ENCODE measurements at regions not wholly inside any gene's neighbourhood (a gene's known extent, or its start where the extent isn't known, plus 50 kb on each side); places are given as distances from the start of the nearest gene placed in this dataset.

DNA sequence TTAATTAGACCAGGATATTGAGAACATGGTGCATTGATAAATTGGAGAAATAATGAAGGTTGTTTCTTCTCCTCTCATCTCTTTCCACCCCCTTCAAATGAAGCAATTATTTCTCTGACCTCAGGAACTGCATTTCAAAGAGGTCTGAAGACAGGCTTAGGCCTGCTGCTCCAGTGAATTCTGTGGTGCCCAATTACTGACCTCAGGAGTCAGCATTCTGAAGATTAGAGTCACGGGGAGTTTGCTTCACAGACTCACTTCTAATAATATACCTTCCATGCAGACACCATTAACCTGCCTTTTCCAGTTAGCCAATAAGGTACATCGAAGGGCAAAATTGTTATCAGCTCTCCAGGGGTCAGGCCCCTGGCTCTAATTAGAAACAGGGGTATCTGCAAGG lies 270.9 kb downstream of the GAS1 start:
- POLR2A ChIA-PET = no interaction called here
- Histone ChIP-seq H3K27ac (ENCODE audit: extremely low read depth, low read depth, low read length) (no peak overlapping the region), H3K9ac (ENCODE audit: insufficient read depth in 1 of 2, low read depth in 2 of 2, low read length in 2 of 2) (no peak overlapping the region), H3K79me2 (ENCODE audit: control insufficient read depth, insufficient read depth, low read length) (no peaks in the 10 kb centered on the region), H3K4me2 (ENCODE audit: insufficient read depth, low read length) (no peak overlapping the region), H3K9me3 (replicated peaks; ENCODE audit: control insufficient read depth, insufficient read depth, low read depth, low read length) (no peaks in the 10 kb centered on the region), H3K4me1 (replicated peaks in 1 of 2; ENCODE audit: control insufficient read depth in 2 of 2, insufficient read depth in 2 of 2, low read length in 2 of 2) (no peaks in the 10 kb centered on the region), H3K4me3 (no peak overlapping the region), H4K20me1 (replicated peaks; ENCODE audit: control insufficient read depth, insufficient read depth, low read length) (no peaks in the 10 kb centered on the region), H3K27me3 (ENCODE audit: control insufficient read depth in 2 of 2, insufficient read depth in 2 of 2, low read length in 2 of 2) (no peaks in the 10 kb centered on the region), H3K36me3 (ENCODE audit: control insufficient read depth, insufficient read depth, low read length) (no peaks in the 10 kb centered on the region), H2AFZ (ENCODE audit: low read depth, low read length) (no peak overlapping the region), H3K9me1 (ENCODE audit: control insufficient read depth, insufficient read depth, low read length) (no peaks in the 10 kb centered on the region)
- WGBS (ENCODE audit: insufficient coverage, low coverage, missing lambda C conversion rate) = 6% methylated on average over 2 of the region's 2 CpGs
- TF ChIP-seq ZNF253 (CRISPR knock-in tag; conservative IDR thresholded peaks at IDR 0.05) = no peak
- TF ChIP-seq ZNF175 (CRISPR knock-in tag; IDR thresholded peaks at IDR 0.05; ENCODE audit: low read depth) = no peak
- no peak for TF ChIP-seq GTF2F1 (IDR thresholded peaks at IDR 0.05; ENCODE audit: low read depth, low read length)
- ATAC-seq (no peak), DNase-seq (ENCODE audit: extremely low read depth in 1 of 4, low spot score in 3 of 4) (no peak), FAIRE-seq (no peak)
- in situ Hi-C loops (cut with MboI) = no loop called here
- intact Hi-C loops (cut with micrococcal nuclease) = no loop called here
- BruUV-seq (replicated peaks) = no TSS peak
- CTCF ChIA-PET (ENCODE audit: low intra/inter-chr PET ratio) = no interaction called here

DNA sequence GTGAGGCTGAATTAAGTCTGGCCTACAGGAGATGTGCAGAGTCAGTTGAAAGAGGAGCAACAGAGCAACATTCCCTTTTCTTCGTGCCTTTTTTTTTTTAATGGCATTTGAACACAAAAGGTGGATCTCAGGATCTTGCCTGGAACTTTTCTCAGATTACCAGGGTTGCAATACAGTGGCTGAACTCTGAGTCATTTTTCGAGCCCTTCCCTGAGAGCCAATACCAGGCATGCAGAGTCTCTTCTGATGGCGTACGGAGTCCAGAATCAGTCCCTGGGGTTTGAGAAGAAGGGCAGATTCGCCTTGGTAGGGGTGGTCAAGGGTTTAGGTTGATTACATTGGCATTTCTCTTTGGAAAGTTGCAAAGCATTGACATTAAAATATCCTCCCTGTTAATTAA lies 271.5 kb downstream of the GAS1 start:
- no peaks in the 10 kb centered on the region for H3K9me1 ChIP-seq (ENCODE audit: control insufficient read depth, insufficient read depth, low read length)
- no peak overlapping the region for H3K9ac ChIP-seq (ENCODE audit: insufficient read depth in 1 of 2, low read depth in 2 of 2, low read length in 2 of 2)
- no peaks in the 10 kb centered on the region for H3K4me1 ChIP-seq (replicated peaks in 1 of 2; ENCODE audit: control insufficient read depth in 2 of 2, insufficient read depth in 2 of 2, low read length in 2 of 2)
- in situ Hi-C loops (cut with MboI) (no loop called here), intact Hi-C loops (cut with micrococcal nuclease) (no loop called here)
- no peak for FAIRE-seq
- H3K27me3 ChIP-seq (ENCODE audit: control insufficient read depth in 2 of 2, insufficient read depth in 2 of 2, low read length in 2 of 2) = no peaks in the 10 kb centered on the region
- CTCF ChIA-PET (ENCODE audit: low intra/inter-chr PET ratio) = no interaction called here
- no peak overlapping the region for H2AFZ ChIP-seq (ENCODE audit: low read depth, low read length)
- no peaks in the 10 kb centered on the region for H3K79me2 ChIP-seq (ENCODE audit: control insufficient read depth, insufficient read depth, low read length)
- no peak overlapping the region for H3K4me3 ChIP-seq
- ATAC-seq = no peak
- 0% methylated on average over 5 of the region's 5 CpGs for WGBS (ENCODE audit: insufficient coverage, low coverage, missing lambda C conversion rate)
- no peaks in the 10 kb centered on the region; the same call in 1 of the 2 replicates for H3K9me3 ChIP-seq (replicated peaks; ENCODE audit: control insufficient read depth, insufficient read depth, low read depth, low read length)
- no peak overlapping the region for H3K27ac ChIP-seq (ENCODE audit: extremely low read depth, low read depth, low read length)
- no peaks in the 10 kb centered on the region for H3K36me3 ChIP-seq (ENCODE audit: control insufficient read depth, insufficient read depth, low read length)
- TF ChIP-seq FOXA3 (CRISPR knock-in tag; conservative IDR thresholded peaks at IDR 0.05 in 1 of 2, IDR thresholded peaks at IDR 0.05 in 1 of 2) (no peak), CHD4 (IDR thresholded peaks at IDR 0.05; ENCODE audit: insufficient read depth, insufficient replicate concordance, low read depth, low read length, poor library complexity, severe bottlenecking) (no peak), PCBP2 (IDR thresholded peaks at IDR 0.05; ENCODE audit: low read depth, low read length, poor library complexity, severe bottlenecking) (no peak), POLR2AphosphoS5 (IDR thresholded peaks at IDR 0.05; ENCODE audit: control insufficient read depth, insufficient read depth, low read depth, low read length) (no peak), U2AF2 (optimal IDR thresholded peaks at IDR 0.05; ENCODE audit: low read depth, low read length) (no peak), PPARD (CRISPR knock-in tag; IDR thresholded peaks at IDR 0.05) (no peak), HNRNPK (IDR thresholded peaks at IDR 0.05; ENCODE audit: low read depth, low read length, poor library complexity, severe bottlenecking) (no peak), ZNF668 (CRISPR knock-in tag; IDR thresholded peaks at IDR 0.05) (no peak), NBN (IDR thresholded peaks at IDR 0.05; ENCODE audit: low read depth) (no peak), SREBF1 (IDR thresholded peaks at IDR 0.05; ENCODE audit: borderline replicate concordance, low read depth, low read length) (no peak), BRD9 (IDR thresholded peaks at IDR 0.05; ENCODE audit: low read depth, partially characterized antibody) (no peak)
- TF ChIP-seq, protein P1, sequence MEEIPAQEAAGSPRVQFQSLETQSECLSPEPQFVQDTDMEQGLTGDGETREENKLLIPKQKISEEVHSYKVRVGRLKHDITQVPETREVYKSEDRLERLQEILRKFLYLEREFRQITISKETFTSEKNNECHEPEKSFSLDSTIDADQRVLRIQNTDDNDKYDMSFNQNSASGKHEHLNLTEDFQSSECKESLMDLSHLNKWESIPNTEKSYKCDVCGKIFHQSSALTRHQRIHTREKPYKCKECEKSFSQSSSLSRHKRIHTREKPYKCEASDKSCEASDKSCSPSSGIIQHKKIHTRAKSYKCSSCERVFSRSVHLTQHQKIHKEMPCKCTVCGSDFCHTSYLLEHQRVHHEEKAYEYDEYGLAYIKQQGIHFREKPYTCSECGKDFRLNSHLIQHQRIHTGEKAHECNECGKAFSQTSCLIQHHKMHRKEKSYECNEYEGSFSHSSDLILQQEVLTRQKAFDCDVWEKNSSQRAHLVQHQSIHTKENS (CRISPR knock-in tag; IDR thresholded peaks at IDR 0.05) = no peak
- TF ChIP-seq, protein P2, sequence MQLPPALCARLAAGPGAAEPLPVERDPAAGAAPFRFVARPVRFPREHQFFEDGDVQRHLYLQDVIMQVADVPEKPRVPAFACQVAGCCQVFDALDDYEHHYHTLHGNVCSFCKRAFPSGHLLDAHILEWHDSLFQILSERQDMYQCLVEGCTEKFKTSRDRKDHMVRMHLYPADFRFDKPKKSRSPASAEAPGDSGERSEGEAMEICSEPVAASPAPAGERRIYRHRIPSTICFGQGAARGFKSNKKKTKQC (CRISPR knock-in tag; IDR thresholded peaks at IDR 0.05) = no peak
- BruUV-seq (replicated peaks) = no TSS peak
- no peak for DNase-seq (ENCODE audit: extremely low read depth in 1 of 4, low spot score in 3 of 4)
- POLR2A ChIA-PET = no interaction called here
- no peaks in the 10 kb centered on the region for H4K20me1 ChIP-seq (replicated peaks; ENCODE audit: control insufficient read depth, insufficient read depth, low read length)
- H3K4me2 ChIP-seq (ENCODE audit: insufficient read depth, low read length) = no peak overlapping the region

All from K562 (cell line).